ENCODE measurements at regions not wholly inside any gene's neighbourhood (a gene's known extent, or its start where the extent isn't known, plus 50 kb on each side); places are given as distances from the start of the nearest gene placed in this dataset.

- TF ChIP-seq RAD21 (conservative IDR thresholded peaks at IDR 0.05) (no peak), REST (IDR thresholded peaks at IDR 0.05; ENCODE audit: borderline replicate concordance) (no peak), TAF1 (IDR thresholded peaks at IDR 0.05; ENCODE audit: low read depth) (no peak)
- TF ChIP-seq, protein P1, sequence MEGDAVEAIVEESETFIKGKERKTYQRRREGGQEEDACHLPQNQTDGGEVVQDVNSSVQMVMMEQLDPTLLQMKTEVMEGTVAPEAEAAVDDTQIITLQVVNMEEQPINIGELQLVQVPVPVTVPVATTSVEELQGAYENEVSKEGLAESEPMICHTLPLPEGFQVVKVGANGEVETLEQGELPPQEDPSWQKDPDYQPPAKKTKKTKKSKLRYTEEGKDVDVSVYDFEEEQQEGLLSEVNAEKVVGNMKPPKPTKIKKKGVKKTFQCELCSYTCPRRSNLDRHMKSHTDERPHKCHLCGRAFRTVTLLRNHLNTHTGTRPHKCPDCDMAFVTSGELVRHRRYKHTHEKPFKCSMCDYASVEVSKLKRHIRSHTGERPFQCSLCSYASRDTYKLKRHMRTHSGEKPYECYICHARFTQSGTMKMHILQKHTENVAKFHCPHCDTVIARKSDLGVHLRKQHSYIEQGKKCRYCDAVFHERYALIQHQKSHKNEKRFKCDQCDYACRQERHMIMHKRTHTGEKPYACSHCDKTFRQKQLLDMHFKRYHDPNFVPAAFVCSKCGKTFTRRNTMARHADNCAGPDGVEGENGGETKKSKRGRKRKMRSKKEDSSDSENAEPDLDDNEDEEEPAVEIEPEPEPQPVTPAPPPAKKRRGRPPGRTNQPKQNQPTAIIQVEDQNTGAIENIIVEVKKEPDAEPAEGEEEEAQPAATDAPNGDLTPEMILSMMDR (IDR thresholded peaks at IDR 0.05; ENCODE audit: poor library complexity, severe bottlenecking) = no peak
These were observed 221.8 kb downstream of the SNCAIP start for GRCh38 chr5:122533825-122534224.

Data from neural cell (in vitro differentiated cells).